PC-9 (cell line): ENCODE measurements at regions not wholly inside any gene's neighbourhood (a gene's known extent, or its start where the extent isn't known, plus 50 kb on each side); places are given as distances from the start of the nearest gene placed in this dataset.

Experiments used
- BruUV-seq: library from RNA; stranded (reverse); fragments of 400-500 nt; replicated peaks from 2 replicates; lab custom pipeline; 2021; lab: Mats Ljungman, UMichigan
- CTCF ChIA-PET: fragments of 300-600 bp; sonication (Branson Sonifier 250); formaldehyde crosslinking; loops from one replicate; lab custom pipeline; 2022; ENCODE audit warnings: antibody characterized with exemption; lab: Charles Lee
- POLR2A ChIA-PET: fragments of 300-600 bp; sonication (Branson Sonifier 250); formaldehyde crosslinking; loops from one replicate; lab custom pipeline; 2022; ENCODE audit warnings: antibody characterized with exemption; ENCODE audit not compliant: unreplicated experiment; lab: Charles Lee
- DNase-seq, 2 experiments: peaks; one replicate each; pipeline versions ENCODE4 v3.0.0 to v3.0.0-alpha.2; 2015 to 2022; ENCODE audit warnings: mixed read lengths in 1 of 2
- H2AFZ ChIP-seq: fragments of 200-600 bp; sonication (generic); 2 replicates; pipeline ENCODE4 v1.8.1; 2017; ENCODE audit warnings: antibody characterized with exemption
- H3F3A ChIP-seq: fragments of 200-600 bp; sonication (generic); 2 replicates; pipeline ENCODE4 v1.8.1; 2017; ENCODE audit warnings: antibody characterized with exemption, mild to moderate bottlenecking, low read depth; ENCODE audit not compliant: insufficient read depth
- H3K27ac ChIP-seq: fragments of 200-600 bp; sonication (generic); 2 replicates; pipeline ENCODE4 v1.6.1; 2016; ENCODE audit warnings: mixed run types
- H3K27me3 ChIP-seq: fragments of 200-600 bp; sonication (generic); 2 replicates; pipeline ENCODE4 v1.6.1; 2016; ENCODE audit warnings: low read depth, mixed run types; ENCODE audit not compliant: insufficient read depth
- H3K36me3 ChIP-seq: fragments of 200-600 bp; sonication (generic); 2 replicates; pipeline ENCODE4 v1.6.1; 2016; ENCODE audit warnings: low read depth, mixed run types
- H3K4me1 ChIP-seq: fragments of 200-600 bp; sonication (generic); replicated peaks from 2 replicates; pipeline ENCODE4 v1.6.1; 2016; ENCODE audit warnings: mixed run types; ENCODE audit not compliant: insufficient read depth
- H3K4me2 ChIP-seq: fragments of 200-600 bp; sonication (generic); 2 replicates; pipeline ENCODE4 v1.6.1; 2017; ENCODE audit warnings: mixed run types
- H3K4me3 ChIP-seq: fragments of 200-600 bp; sonication (generic); 2 replicates; pipeline ENCODE4 v1.6.1; 2016; ENCODE audit warnings: mixed run types
- H3K79me2 ChIP-seq: fragments of 200-600 bp; sonication (generic); 2 replicates; pipeline ENCODE4 v1.6.1; 2017; ENCODE audit warnings: low read depth, mixed run types
- H3K9me2 ChIP-seq: fragments of 200-600 bp; sonication (generic); 2 replicates; pipeline ENCODE4 v1.8.1; 2017; ENCODE audit warnings: mild to moderate bottlenecking; ENCODE audit not compliant: insufficient read depth
- H3K9me3 ChIP-seq: fragments of 200-600 bp; sonication (generic); 2 replicates; pipeline ENCODE4 v1.8.1; 2016; ENCODE audit warnings: low read depth; ENCODE audit not compliant: insufficient read depth
- H4K20me1 ChIP-seq: fragments of 200-600 bp; sonication (generic); 2 replicates; pipeline ENCODE4 v1.8.1; 2017; ENCODE audit not compliant: insufficient read depth
- CTCF ChIP-seq: fragments of 200-600 bp; sonication (generic); conservative IDR thresholded peaks from 2 replicates; pipeline ENCODE4 v1.6.1; 2017; ENCODE audit warnings: mixed run types, antibody characterized with exemption, mild to moderate bottlenecking, moderate library complexity
- EZH2 ChIP-seq: fragments of 200-600 bp; sonication (generic); IDR thresholded peaks from 2 replicates; pipeline ENCODE4 v1.8.0; 2017; ENCODE audit warnings: antibody characterized with exemption, low read depth
- intact Hi-C: fragments of 100-400 bp; cut with micrococcal nuclease; formaldehyde crosslinking; loops from one replicate; pipeline ENCODE4 v1.10.0; 2022; ENCODE audit not compliant: unreplicated experiment

GRCh38 chr1:26645734-26646133, 50.1 kb upstream of the ARID1A start:
- CTCF ChIA-PET = interaction anchor here (0.6 kb wide), 2 partner anchors 32 to 99 kb away, joined by 5 to 10 read pairs; no protein-coding TSS in a partner anchor
- Histone ChIP-seq H3F3A (no peaks in the 10 kb centered on the region), H3K27me3 (no peaks in the 10 kb centered on the region), H3K4me3 (no peak overlapping the region), H2AFZ (no peak overlapping the region), H4K20me1 (no peaks in the 10 kb centered on the region), H3K9me3 (no peaks in the 10 kb centered on the region), H3K79me2 (no peaks in the 10 kb centered on the region), H3K4me2 (no peak overlapping the region), H3K9me2 (no peaks in the 10 kb centered on the region), H3K4me1 (no peaks in the 10 kb centered on the region), H3K27ac (no peak overlapping the region), H3K36me3 (no peaks in the 10 kb centered on the region)
- BruUV-seq = no TSS peak
- no peak for TF ChIP-seq EZH2
- no peak for TF ChIP-seq CTCF
- intact Hi-C loops = no loop called here
- POLR2A ChIA-PET = interaction anchor here (0.5 kb wide), 1 partner anchor 507 kb away, joined by 4 read pairs; no protein-coding TSS in a partner anchor
- no peak for DNase-seq
